ENCODE measurements at regions not wholly inside any gene's neighbourhood (a gene's known extent, or its start where the extent isn't known, plus 50 kb on each side); places are given as distances from the start of the nearest gene placed in this dataset.

GRCh38 chr7:86328801-86329433 lies 314.8 kb upstream of the GRM3 start:
- no peak for TF ChIP-seq CTCF (IDR thresholded peaks at IDR 0.05)
- TF ChIP-seq POLR2AphosphoS5 (IDR thresholded peaks at IDR 0.05), result no peak

Measured in esophagus muscularis mucosa (tissue), 3 donors.